ENCODE measurements at regions not wholly inside any gene's neighbourhood (a gene's known extent, or its start where the extent isn't known, plus 50 kb on each side); places are given as distances from the start of the nearest gene placed in this dataset.

- no peak for DNase-seq (ENCODE audit: low spot score)
Observed at GRCh38 chr12:14256121-14256520, 109.4 kb upstream of the ATF7IP start.

- peak; percentile 79 for DNase-seq (ENCODE audit: low spot score)
Observed at GRCh38 chr12:14256555-14257169, 108.8 kb upstream of the ATF7IP start.

GRCh38 chr12:14257303-14257733 is 108.2 kb upstream of the ATF7IP start:
- DNase-seq (ENCODE audit: low spot score): no peak

DNA sequence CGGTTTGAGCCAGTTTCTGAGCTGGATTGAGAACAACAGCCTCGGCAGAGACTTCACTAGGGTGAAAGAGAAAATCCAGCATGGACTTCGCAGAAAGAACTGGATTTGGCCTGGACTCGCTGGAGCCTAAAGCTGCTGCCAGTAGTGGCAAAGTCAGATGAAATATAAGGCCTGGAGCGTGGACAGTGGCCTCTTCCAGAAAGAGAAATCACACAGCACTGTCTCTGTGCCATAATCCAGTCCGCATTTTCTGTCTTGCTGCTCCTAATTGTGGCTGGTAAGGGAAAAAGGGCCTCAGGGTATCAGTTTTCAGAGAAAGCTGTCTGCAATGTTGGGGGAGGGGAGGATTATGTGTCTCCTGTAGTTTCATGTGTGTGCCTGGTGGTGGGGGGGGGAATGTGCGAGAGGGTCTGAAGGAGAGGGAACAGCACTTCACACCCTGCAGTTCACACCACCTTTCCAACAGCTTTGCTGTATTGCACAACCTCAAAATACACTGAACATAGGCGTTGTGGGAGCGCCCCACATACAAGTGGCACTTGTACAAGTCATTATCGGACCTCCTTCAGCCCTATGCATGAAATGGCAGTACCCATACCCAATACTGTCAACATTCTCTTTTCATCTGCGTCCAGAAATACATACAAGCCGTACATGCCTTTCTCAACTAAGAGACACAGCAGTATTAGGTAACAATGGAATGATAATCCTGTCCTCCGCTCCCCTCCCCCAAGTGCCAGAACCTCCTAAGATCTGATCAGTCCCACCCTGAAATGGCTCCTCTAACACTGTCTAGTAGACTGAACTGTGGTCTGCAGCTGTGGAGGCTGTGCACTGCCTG is 107.5 kb upstream of the ATF7IP start:
- DNase-seq (ENCODE audit: low spot score): peak; percentile 86

GRCh38 chr12:14258575-14258940 is 106.9 kb upstream of the ATF7IP start:
- no peak for DNase-seq (ENCODE audit: low spot score)

DNA sequence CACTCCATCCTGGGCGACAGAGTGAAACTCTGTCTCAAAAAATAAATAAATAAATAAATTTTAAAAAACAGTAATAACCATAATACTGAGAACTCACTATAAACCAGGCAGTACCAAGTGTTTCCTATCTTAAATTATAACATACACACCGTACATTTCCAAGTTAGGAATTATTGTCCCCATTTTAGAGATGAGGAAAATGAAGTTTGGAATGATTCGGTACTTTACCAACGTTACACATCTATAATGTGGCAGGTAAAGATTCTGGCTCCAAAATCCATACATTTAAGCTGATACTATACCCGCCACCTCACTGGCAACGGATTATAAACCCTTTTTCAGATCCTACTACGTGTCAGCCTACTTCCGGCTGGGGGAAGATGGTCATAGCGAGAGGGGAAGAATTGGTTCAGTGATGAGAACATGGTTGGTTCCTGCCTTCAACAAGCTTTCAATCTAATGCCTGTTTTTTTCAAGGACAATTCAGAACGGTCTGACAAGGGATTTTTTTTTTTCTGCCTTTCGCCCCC is 105.9 kb upstream of the ATF7IP start:
- DNase-seq (ENCODE audit: low spot score): no peak

DNA sequence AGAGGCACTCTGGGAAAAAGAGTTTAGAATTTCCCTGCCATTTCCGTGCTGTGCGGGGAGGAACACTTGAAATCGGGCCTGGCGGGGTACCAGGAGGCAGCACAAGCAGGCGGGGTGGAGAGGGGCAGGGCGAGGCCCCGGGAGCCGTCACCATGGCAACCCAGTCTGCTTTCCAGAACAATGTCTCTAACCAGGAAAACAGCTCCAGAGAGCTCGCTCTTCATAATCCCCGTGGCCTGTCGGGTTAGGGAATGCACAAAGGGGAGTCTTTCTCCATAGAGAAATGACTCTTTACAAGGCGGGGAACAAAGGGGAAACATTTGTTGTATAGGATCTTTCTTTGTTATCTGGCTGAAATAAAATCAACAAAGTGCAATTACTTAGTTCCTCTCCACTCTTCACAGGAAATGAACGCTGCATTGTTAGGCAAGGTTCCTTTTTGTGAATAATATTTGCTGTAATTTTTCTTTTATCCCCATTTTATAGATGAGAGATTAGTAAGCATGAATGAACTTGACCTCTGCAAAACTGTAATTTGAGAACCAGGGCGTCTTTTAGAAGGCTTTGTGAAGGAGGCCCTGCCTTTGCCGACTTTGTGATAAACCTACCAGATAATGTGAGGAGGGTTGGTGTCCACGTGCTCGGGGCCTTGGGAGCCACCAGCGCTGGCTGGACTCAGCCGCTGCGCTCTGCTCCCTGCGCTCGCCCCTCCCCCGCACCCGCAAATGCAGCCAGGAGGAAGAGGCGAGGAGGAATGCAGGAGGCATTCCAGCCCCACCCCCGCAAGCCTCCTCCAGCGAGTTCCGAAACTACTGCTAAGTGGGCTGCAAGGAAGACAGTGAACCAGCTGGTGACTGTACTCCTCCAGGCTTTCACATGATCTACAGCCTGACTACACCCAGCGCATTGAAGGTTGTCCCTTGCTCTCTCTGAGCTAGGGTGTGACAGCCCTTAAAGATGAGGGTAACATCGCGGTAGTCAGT is 105.2 kb upstream of the ATF7IP start:
- DNase-seq (ENCODE audit: low spot score): peak; percentile 88

- no peak for DNase-seq (ENCODE audit: low spot score)
Observed at GRCh38 chr12:14261096-14261495, 104.4 kb upstream of the ATF7IP start.

GRCh38 chr12:14261861-14262260 is 103.6 kb upstream of the ATF7IP start:
- no peak for DNase-seq (ENCODE audit: low spot score)

DNA sequence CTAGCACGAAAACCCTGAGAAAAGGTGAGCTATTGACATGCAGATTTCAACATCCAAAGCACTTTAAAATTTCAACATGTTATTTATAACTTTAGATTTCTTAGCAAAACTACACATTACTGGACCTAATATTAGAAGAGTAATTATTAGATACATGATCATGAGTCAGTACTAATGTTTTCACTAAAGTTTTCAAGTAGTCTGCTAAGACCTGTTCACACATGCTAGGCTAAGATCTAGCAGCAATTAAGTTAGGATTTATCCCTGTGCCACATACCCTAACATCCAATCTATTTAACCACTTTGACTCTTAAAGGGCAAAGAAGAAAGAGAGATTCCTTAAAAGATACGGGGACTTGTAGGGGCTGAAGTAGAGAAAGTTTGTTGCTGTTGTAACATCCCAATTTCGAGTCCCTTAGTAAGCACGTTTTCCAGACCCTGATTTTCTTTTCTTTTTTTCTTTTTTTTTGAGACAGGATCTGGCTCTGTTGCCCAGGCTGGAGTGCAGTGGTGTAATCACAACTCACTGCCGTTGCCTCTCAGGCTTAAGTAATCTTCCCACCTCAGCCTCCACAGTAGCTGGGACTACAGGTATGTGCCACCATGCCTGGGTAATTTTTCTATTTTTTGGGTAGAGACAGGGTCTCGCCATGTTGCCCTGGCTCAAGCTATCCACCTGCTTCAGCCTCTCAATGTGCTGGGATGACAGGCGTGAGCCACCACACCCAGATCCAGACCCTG is 102.5 kb upstream of the ATF7IP start:
- DNase-seq (ENCODE audit: low spot score): no peak

GRCh38 chr12:14263742-14264141 is 101.7 kb upstream of the ATF7IP start:
- no peak for DNase-seq (ENCODE audit: low spot score)

- DNase-seq (ENCODE audit: low spot score): no peak
Observed at GRCh38 chr12:14264316-14264715, 101.2 kb upstream of the ATF7IP start.

DNA sequence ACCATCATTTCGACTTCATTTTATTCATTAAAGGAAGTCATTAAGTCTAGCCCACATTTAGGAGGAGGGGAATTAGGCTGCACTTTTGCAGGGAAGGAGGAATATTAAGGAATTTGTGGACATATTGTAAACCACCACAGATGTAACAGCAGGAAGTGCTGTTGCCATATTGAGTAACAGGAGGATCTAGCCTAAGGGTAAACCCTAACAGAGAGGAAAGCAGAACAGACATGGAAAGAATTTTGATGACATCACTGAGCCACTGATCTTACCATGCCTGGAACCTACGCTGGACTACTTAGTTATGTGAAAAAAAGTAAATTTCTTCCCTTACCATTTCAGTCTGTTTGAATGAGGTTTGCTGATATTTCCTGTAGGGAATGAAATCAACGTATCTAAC is 100.7 kb upstream of the ATF7IP start:
- no peak for DNase-seq (ENCODE audit: low spot score)

- DNase-seq (ENCODE audit: low spot score): no peak
Observed at GRCh38 chr12:14268120-14268515, 97.4 kb upstream of the ATF7IP start.

DNA sequence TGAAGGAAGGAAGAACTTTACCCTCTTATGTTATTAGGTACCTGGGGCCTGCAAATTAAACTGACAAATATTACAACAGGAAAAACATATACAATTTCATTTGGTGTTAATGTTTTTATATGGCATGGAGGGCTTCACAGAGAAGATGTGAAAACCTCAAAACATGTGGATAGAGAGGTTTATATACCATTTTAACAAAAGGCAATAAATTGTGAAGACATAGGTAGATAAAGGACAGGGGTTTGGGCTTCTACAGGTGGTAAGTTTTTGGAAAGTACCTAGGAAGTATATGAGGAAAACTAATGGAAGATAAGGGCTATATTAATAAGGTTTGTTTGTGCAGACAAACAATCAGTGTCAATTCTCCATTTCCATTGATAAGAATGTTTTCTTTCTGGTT is 95.1 kb upstream of the ATF7IP start:
- no peak for DNase-seq (ENCODE audit: low spot score)

DNA sequence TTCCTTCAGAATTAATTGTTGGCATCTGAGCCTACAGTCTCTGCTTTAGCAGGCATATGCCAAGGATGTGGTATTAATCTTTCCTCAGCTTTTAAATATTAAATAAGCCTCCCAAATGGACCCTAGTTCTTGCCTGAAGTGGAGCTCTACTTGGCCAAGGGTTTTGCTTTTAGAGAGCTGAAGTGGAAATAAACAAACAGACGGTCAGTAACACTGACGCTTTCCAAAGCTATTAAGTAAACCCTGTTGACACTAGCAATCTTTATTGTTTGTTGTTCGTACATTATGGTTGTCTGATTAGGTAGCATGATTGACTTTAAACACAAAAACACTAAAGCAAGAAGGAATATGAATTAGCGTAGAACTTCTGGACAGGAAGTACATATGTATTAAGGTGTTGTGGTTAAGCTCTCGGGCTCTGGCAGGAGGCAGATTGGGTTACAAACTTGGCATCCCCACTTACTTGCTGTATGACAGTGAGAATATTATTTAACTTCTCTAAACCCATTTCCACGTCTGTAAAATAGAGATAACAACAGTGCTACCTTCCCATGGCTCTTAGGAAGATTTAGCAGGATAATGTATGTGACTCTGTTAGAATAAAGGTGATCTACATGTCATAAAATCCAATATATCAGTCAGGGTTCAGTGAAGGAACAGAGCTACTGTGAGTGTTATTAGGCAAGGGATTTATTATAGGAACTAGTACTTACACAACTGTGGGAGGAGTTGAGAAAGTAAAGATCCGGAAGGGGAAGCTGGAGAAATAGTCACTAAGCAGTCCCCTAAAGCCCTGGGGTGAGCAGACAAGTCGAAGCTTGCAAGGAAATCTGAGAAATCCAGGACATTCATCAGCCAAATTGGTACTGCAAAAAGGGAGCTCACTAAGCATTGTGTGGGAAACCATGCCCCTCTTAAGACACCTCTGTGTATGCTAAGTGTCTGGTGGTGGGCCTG is 92.2 kb upstream of the ATF7IP start:
- no peak for DNase-seq (ENCODE audit: low spot score)

GRCh38 chr12:14273913-14274311 is 91.6 kb upstream of the ATF7IP start:
- DNase-seq (ENCODE audit: low spot score): no peak

DNA sequence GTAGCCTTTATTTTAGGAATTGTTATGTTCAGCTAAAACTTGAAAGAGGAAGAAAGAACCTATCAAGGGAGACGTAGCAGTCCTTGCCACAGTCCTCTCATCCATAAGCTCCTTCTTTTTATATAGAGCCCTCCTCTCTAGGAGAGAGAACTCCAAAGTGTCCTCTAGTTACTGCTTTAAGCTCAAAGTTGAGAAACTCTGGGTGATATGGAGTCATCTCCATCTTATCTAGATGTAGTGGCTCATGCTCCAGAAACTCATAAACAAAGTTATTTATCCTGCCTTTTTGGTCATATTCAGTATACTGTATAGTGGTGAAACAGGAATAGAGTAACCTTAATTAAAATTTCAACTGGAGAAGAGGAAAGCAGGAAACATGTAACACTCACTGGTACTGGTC is 90.4 kb upstream of the ATF7IP start:
- no peak for DNase-seq (ENCODE audit: low spot score)

- DNase-seq (ENCODE audit: low spot score): no peak
Observed at GRCh38 chr12:14275886-14276285, 89.6 kb upstream of the ATF7IP start.

GRCh38 chr12:14278294-14278953 is 87.1 kb upstream of the ATF7IP start:
- DNase-seq (ENCODE audit: low spot score): no peak

Measured in AG20443 (cell line).